IMR-90 (cell line): ENCODE measurements at regions not wholly inside any gene's neighbourhood (a gene's known extent, or its start where the extent isn't known, plus 50 kb on each side); places are given as distances from the start of the nearest gene placed in this dataset.

Experiments used
- ATAC-seq: fragments of 200-7000 bp; cut with Tn5 transposase; 2 replicates; pipeline ENCODE4 v1.9.1; 2020; ENCODE audit warnings: low read depth, mild to moderate bottlenecking, moderate library complexity
- BruUV-seq: library from RNA; stranded (reverse); fragments of 400-500 nt; replicated peaks from 2 replicates; lab custom pipeline; 2021; lab: Mats Ljungman, UMichigan
- CTCF ChIA-PET: fragments of 300-600 bp; formaldehyde crosslinking; extraction: SDS; loops from one replicate; lab custom pipeline; 2021; ENCODE audit warnings: antibody characterized with exemption; lab: Yijun Ruan, JAX
- POLR2A ChIA-PET: fragments of 300-600 bp; sonication (Branson Sonifier 250); formaldehyde crosslinking; loops from one replicate; lab custom pipeline; 2022; ENCODE audit warnings: antibody characterized with exemption; ENCODE audit not compliant: unreplicated experiment; lab: Charles Lee
- DNase-seq: peaks from one replicate; pipeline ENCODE4 v3.0.0; 2013
- H2AFZ ChIP-seq: replicated peaks from 2 replicates; pipeline ENCODE3; 2013; ENCODE audit warnings: low read length, mild to moderate bottlenecking; ENCODE audit not compliant: poor library complexity
- H2AK5ac ChIP-seq: 2 replicates; pipeline ENCODE4 v1.6.1; 2013; ENCODE audit warnings: low read depth, low read length, inconsistent platforms
- H2AK9ac ChIP-seq: replicated peaks from 2 replicates; pipeline ENCODE3; 2013; ENCODE audit warnings: mild to moderate bottlenecking, low read depth, low read length, moderate library complexity; ENCODE audit not compliant: poor library complexity
- H2BK120ac ChIP-seq: 2 replicates; pipeline ENCODE4 v1.6.1; 2013; ENCODE audit warnings: low read depth, low read length, inconsistent platforms
- H2BK15ac ChIP-seq: 3 replicates; pipeline ENCODE4 v1.6.1; 2013; ENCODE audit warnings: low read depth, low read length, inconsistent platforms
- H2BK20ac ChIP-seq: 2 replicates; pipeline ENCODE4 v1.6.1; 2013; ENCODE audit warnings: low read depth, mild to moderate bottlenecking, inconsistent platforms, low read length, moderate library complexity
- H2BK5ac ChIP-seq: 2 replicates; pipeline ENCODE4 v1.6.1; 2013; ENCODE audit warnings: mild to moderate bottlenecking, low read depth, low read length, inconsistent platforms; ENCODE audit not compliant: poor library complexity, severe bottlenecking
- H3K14ac ChIP-seq: replicated peaks from 2 replicates; pipeline ENCODE4 v1.6.1; 2013; ENCODE audit warnings: low read depth, low read length, inconsistent platforms
- H3K18ac ChIP-seq: 2 replicates; pipeline ENCODE4 v1.6.1; 2013; ENCODE audit warnings: low read depth, low read length, control low read depth
- H3K23ac ChIP-seq: 2 replicates; pipeline ENCODE4 v1.6.1; 2013; ENCODE audit warnings: low read depth, low read length, inconsistent platforms
- H3K27ac ChIP-seq: 2 replicates; pipeline ENCODE4 v1.5.1; 2013; ENCODE audit warnings: mild to moderate bottlenecking, control low read depth, low read length; ENCODE audit not compliant: insufficient read depth
- H3K27me3 ChIP-seq: 2 replicates; pipeline ENCODE4 v1.6.1; 2013; ENCODE audit warnings: low read length; ENCODE audit not compliant: control insufficient read depth, insufficient read depth
- H3K36me3 ChIP-seq: 2 replicates; pipeline ENCODE4 v1.6.1; 2013; ENCODE audit warnings: low read length, mixed read lengths; ENCODE audit not compliant: control insufficient read depth, insufficient read depth
- H3K4ac ChIP-seq: 2 replicates; pipeline ENCODE4 v1.6.1; 2013; ENCODE audit warnings: low read depth, low read length, inconsistent platforms
- H3K4me1 ChIP-seq: 2 replicates; pipeline ENCODE4 v1.6.1; 2013; ENCODE audit warnings: low read length, mixed read lengths; ENCODE audit not compliant: control insufficient read depth, insufficient read depth
- H3K4me2 ChIP-seq: 2 replicates; pipeline ENCODE4 v1.6.1; 2013; ENCODE audit warnings: low read depth, mild to moderate bottlenecking, control low read depth, low read length, moderate library complexity
- H3K4me3 ChIP-seq: 2 replicates; pipeline ENCODE4 v1.5.1; 2013; ENCODE audit warnings: low read depth, mild to moderate bottlenecking, control low read depth, low read length, moderate library complexity; ENCODE audit not compliant: insufficient read depth
- H3K56ac ChIP-seq: 2 replicates; pipeline ENCODE4 v1.6.1; 2013; ENCODE audit warnings: low read length, inconsistent platforms; ENCODE audit not compliant: insufficient read depth; ENCODE audit errors: extremely low read depth
- H3K79me1 ChIP-seq, 2 experiments: 2 replicates each; pipeline ENCODE4 v1.6.1; 2013; ENCODE audit warnings: low read length in 2 of 2, inconsistent platforms in 1 of 2, low read depth in 1 of 2
- H3K9ac ChIP-seq: 2 replicates; pipeline ENCODE4 v1.6.1; 2013; ENCODE audit warnings: low read depth, low read length, control low read depth
- H3K9me1 ChIP-seq: 2 replicates; pipeline ENCODE4 v1.6.1; 2013; ENCODE audit warnings: low read length, inconsistent platforms; ENCODE audit not compliant: insufficient read depth
- H3K9me3 ChIP-seq: 2 replicates; pipeline ENCODE4 v1.6.1; 2013; ENCODE audit warnings: low read length; ENCODE audit not compliant: control insufficient read depth, insufficient read depth
- H4K20me1 ChIP-seq: 2 replicates; pipeline ENCODE4 v1.6.1; 2013; ENCODE audit warnings: low read length, inconsistent platforms; ENCODE audit not compliant: insufficient read depth
- H4K5ac ChIP-seq: 2 replicates; pipeline ENCODE4 v1.6.1; 2013; ENCODE audit warnings: mild to moderate bottlenecking, low read depth, low read length, control low read depth
- H4K8ac ChIP-seq, 2 experiments: 2 replicates each; pipeline ENCODE4 v1.6.1; 2013; ENCODE audit warnings: low read depth in 2 of 2, low read length in 2 of 2, control low read depth in 1 of 2, inconsistent platforms in 1 of 2
- H4K91ac ChIP-seq: 2 replicates; pipeline ENCODE4 v1.6.1; 2013; ENCODE audit warnings: low read depth, low read length, inconsistent platforms; ENCODE audit not compliant: insufficient read depth
- BHLHE40 ChIP-seq: fragments of 150-350 bp; IDR thresholded peaks from 2 replicates; pipeline ENCODE4 v1.6.1; 2016; ENCODE audit warnings: mild to moderate bottlenecking, low read depth, low read length
- CEBPB ChIP-seq: IDR thresholded peaks from 2 replicates; pipeline ENCODE4 v1.6.1; 2012; ENCODE audit warnings: low read depth, low read length, improper control_type of control experiment
- CHD1 ChIP-seq: IDR thresholded peaks from 2 replicates; pipeline ENCODE4 v1.6.1; 2012; ENCODE audit warnings: low read depth, low read length, improper control_type of control experiment
- FOS ChIP-seq: fragments of 150-350 bp; IDR thresholded peaks from 2 replicates; pipeline ENCODE4 v1.6.1; 2016; ENCODE audit warnings: low read depth, low read length
- MAFK ChIP-seq: IDR thresholded peaks from 2 replicates; pipeline ENCODE4 v1.6.1; 2012; ENCODE audit warnings: low read depth, low read length, improper control_type of control experiment
- MAZ ChIP-seq: IDR thresholded peaks from 2 replicates; pipeline ENCODE4 v1.6.1; 2012; ENCODE audit warnings: low read depth, mild to moderate bottlenecking, low read length, improper control_type of control experiment, moderate library complexity, borderline replicate concordance
- MXI1 ChIP-seq: IDR thresholded peaks from 2 replicates; pipeline ENCODE4 v1.6.1; 2012; ENCODE audit warnings: low read depth, mild to moderate bottlenecking, low read length, moderate library complexity, borderline replicate concordance
- NFE2L2 ChIP-seq: fragments of 150-350 bp; IDR thresholded peaks from 2 replicates; pipeline ENCODE4 v1.6.1; 2016; ENCODE audit warnings: low read depth, mild to moderate bottlenecking, low read length
- POLR2A ChIP-seq: IDR thresholded peaks from 2 replicates; pipeline ENCODE4 v1.6.1; 2012; ENCODE audit warnings: mild to moderate bottlenecking, low read depth, low read length
- RAD21 ChIP-seq: IDR thresholded peaks from 2 replicates; pipeline ENCODE4 v1.6.1; 2012; ENCODE audit warnings: low read length, improper control_type of control experiment
- RCOR1 ChIP-seq: IDR thresholded peaks from 2 replicates; pipeline ENCODE4 v1.6.1; 2012; ENCODE audit warnings: mild to moderate bottlenecking, low read length, improper control_type of control experiment; ENCODE audit not compliant: insufficient replicate concordance
- RFX5 ChIP-seq: IDR thresholded peaks from 2 replicates; pipeline ENCODE4 v1.8.0; 2012; ENCODE audit warnings: low read depth, mild to moderate bottlenecking, low read length, moderate library complexity
- SMC3 ChIP-seq: fragments of 150-350 bp; IDR thresholded peaks from 2 replicates; pipeline ENCODE4 v1.6.1; 2016; ENCODE audit warnings: low read depth, mild to moderate bottlenecking, antibody characterized with exemption, low read length, moderate library complexity
- WGBS, 2 experiments: methylation state at CpG; one replicate each; pipeline versions ENCODE4 v1.1.5 to v1.1.7; 2013; ENCODE audit warnings: missing lambda C conversion rate in 2 of 2; ENCODE audit not compliant: insufficient read length in 1 of 2; ENCODE audit errors: extremely low coverage in 2 of 2; 5-methylcytosine and 5-hydroxymethylcytosine counted together
- dilution Hi-C: fragments of 300-500 bp; cut with HindIII; formaldehyde crosslinking; loops from one replicate; pipeline ENCODE4 v1.14.3; 2018; ENCODE audit warnings: low sequenced_read_pairs; ENCODE audit not compliant: unreplicated experiment
- in situ Hi-C: fragments of 300-500 bp; cut with MboI; formaldehyde crosslinking; loops from 3 replicates; pipeline ENCODE4 v1.14.3; 2019; ENCODE audit warnings: low sequenced_read_pairs, inconsistent platforms, mixed read lengths
- intact Hi-C: fragments of 100-400 bp; cut with micrococcal nuclease; formaldehyde crosslinking; loops from 2 replicates; pipeline ENCODE4 v1.10.0; 2022
- TF ChIP-seq, protein P1 (sequence below): fragments of 150-350 bp; IDR thresholded peaks from 2 replicates; pipeline ENCODE4 v1.6.1; 2017; ENCODE audit warnings: mild to moderate bottlenecking, antibody characterized with exemption, low read length, low read depth
- TF ChIP-seq, protein P2 (sequence below): fragments of 150-350 bp; IDR thresholded peaks from 2 replicates; pipeline ENCODE4 v1.6.1; 2016; ENCODE audit warnings: low read depth, mild to moderate bottlenecking, low read length, moderate library complexity, borderline replicate concordance
- TF ChIP-seq, protein P3 (sequence below): conservative IDR thresholded peaks from 2 replicates; pipeline ENCODE4 v1.5.1; 2012; ENCODE audit warnings: mild to moderate bottlenecking, low read depth, low read length, improper control_type of control experiment

DNA sequence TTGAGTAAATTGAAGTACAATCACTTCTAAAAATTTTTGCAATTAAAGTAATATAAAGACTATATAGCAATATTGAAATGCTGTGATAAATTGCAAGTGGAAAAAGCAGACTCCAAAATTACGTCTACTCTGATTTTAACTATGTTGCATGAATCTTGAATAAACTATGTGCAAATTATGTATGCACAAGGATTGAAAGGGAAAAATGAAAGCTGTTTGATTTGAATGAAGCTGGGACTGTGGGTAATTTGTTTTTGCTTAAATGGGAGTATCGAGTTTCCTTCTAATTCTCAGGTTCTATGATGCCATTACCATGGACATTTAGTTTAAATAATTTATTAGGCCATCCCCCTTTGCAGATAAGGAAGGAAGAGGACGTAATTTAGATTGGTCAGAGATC lies 198.7 kb upstream of the MYLIP start:
- Histone ChIP-seq H3K9ac (no peak overlapping the region), H3K14ac (no peak overlapping the region), H3K9me3 (peaks cover 2% of the 10 kb centered on the region; the same call in 1 of the 2 replicates), H4K8ac (no peak overlapping the region), H3K23ac (no peak overlapping the region), H3K4me3 (no peak overlapping the region), H3K27me3 (no peaks in the 10 kb centered on the region; the same call in none of the 2 replicates), H3K9me1 (no peaks in the 10 kb centered on the region), H3K4me1 (no peaks in the 10 kb centered on the region), H4K20me1 (no peaks in the 10 kb centered on the region), H2BK15ac (no peak overlapping the region), H2BK20ac (no peak overlapping the region), H2AFZ (no peak overlapping the region), H3K4me2 (no peak overlapping the region), H3K4ac (no peak overlapping the region), H3K36me3 (no peaks in the 10 kb centered on the region), H2BK5ac (no peak overlapping the region), H2AK9ac (no peak overlapping the region), H4K5ac (no peak overlapping the region), H3K79me1 (no peaks in the 10 kb centered on the region), H3K18ac (no peak overlapping the region), H2AK5ac (no peak overlapping the region), H3K27ac (no peak overlapping the region), H4K91ac (no peak overlapping the region), H2BK120ac (no peak overlapping the region), H3K56ac (no peak overlapping the region)
- ATAC-seq (no peak), DNase-seq (no peak)
- WGBS, 2 experiments: no CpG with 5 or more reads among the region's 3 CpGs
- TF ChIP-seq MAZ (no peak), CHD1 (no peak), CEBPB (no peak), SMC3 (no peak), NFE2L2 (no peak), RCOR1 (no peak), POLR2A (no peak), MAFK (no peak), BHLHE40 (no peak), FOS (no peak), RAD21 (no peak), MXI1 (no peak), RFX5 (no peak)
- TF ChIP-seq, protein P1, sequence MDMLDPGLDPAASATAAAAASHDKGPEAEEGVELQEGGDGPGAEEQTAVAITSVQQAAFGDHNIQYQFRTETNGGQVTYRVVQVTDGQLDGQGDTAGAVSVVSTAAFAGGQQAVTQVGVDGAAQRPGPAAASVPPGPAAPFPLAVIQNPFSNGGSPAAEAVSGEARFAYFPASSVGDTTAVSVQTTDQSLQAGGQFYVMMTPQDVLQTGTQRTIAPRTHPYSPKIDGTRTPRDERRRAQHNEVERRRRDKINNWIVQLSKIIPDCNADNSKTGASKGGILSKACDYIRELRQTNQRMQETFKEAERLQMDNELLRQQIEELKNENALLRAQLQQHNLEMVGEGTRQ: no peak
- TF ChIP-seq, protein P2, sequence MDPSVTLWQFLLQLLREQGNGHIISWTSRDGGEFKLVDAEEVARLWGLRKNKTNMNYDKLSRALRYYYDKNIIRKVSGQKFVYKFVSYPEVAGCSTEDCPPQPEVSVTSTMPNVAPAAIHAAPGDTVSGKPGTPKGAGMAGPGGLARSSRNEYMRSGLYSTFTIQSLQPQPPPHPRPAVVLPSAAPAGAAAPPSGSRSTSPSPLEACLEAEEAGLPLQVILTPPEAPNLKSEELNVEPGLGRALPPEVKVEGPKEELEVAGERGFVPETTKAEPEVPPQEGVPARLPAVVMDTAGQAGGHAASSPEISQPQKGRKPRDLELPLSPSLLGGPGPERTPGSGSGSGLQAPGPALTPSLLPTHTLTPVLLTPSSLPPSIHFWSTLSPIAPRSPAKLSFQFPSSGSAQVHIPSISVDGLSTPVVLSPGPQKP: no peak
- TF ChIP-seq, protein P3, sequence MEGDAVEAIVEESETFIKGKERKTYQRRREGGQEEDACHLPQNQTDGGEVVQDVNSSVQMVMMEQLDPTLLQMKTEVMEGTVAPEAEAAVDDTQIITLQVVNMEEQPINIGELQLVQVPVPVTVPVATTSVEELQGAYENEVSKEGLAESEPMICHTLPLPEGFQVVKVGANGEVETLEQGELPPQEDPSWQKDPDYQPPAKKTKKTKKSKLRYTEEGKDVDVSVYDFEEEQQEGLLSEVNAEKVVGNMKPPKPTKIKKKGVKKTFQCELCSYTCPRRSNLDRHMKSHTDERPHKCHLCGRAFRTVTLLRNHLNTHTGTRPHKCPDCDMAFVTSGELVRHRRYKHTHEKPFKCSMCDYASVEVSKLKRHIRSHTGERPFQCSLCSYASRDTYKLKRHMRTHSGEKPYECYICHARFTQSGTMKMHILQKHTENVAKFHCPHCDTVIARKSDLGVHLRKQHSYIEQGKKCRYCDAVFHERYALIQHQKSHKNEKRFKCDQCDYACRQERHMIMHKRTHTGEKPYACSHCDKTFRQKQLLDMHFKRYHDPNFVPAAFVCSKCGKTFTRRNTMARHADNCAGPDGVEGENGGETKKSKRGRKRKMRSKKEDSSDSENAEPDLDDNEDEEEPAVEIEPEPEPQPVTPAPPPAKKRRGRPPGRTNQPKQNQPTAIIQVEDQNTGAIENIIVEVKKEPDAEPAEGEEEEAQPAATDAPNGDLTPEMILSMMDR: no peak
- ChIA-PET CTCF (no interaction called here), POLR2A (no interaction called here)
- intact Hi-C loops (no loop called here), in situ Hi-C loops (no loop called here), dilution Hi-C loops (no loop called here)
- BruUV-seq: no TSS peak
